DLD1 (cell line): ENCODE measurements at regions not wholly inside any gene's neighbourhood (a gene's known extent, or its start where the extent isn't known, plus 50 kb on each side); places are given as distances from the start of the nearest gene placed in this dataset.
"Not testable (repeated sequence)": the region's sequence is repeated elsewhere in the genome, so short reads cannot be mapped to it uniquely, and the experiment has no call there.

ENCODE experiments used
- in situ Hi-C: cut with HindIII; loops from 2 replicates; pipeline ENCODE4 v1.10.0; 2017; ENCODE audit warnings: low sequenced_read_pairs

DNA sequence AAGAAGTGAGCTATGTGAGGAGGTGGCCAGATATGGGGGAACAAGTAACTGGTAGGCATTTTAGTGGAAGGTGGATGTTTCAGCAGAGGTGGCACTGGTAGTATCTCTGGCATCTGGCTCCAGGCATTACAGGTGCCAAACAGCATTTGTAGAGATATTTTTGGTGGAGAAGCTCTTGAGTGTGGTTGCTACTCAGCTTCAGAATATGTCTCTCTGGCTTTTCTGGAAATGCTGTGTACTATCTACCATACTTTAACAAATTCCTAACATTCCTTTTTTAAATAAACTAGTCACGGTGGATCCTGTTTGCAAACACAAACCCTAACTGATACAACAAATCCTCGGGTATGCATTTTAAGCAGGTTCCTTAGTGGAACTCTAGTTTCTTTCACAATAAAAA is 128.0 kb downstream of the BARX2 start:
- in situ Hi-C loops: no loop called here

DNA sequence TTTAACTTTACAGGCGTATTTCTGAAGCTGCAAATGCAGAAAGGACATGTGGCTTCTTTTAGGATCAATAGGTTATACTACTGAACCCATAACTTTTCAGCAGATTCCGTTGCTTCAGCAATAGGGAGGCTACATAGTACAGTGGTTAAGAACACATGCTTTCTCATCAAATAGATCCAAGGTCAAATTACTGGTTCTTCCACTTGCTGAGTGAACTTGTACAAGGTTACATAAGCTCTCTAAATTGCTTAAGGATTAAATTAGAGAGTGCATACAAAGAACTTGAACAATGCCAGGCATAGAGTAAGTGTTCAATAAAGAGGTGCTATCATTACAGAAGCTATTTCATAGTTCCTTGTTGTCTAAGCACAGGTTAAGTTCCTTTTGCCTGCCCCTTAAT is 129.6 kb downstream of the BARX2 start:
- in situ Hi-C loops: no loop called here

DNA sequence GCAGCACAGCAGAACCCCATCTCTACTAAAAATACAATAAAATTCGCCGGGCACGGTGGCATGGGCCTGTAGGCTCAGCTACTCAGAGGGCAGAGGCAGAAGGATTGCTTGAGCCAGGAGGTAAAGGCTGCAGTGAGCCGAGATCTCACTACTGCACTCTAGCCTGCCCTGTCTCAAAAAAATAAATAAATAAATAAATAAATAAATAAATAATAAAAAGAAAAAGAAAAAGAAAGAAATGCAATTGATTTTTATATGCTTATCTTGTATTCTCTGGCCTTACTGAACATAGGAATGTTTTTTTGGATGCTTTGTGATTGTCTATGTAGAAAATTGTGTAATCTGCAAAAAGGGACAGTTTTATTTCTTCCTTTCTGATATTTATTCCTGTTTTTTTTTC is 132.5 kb downstream of the BARX2 start:
- in situ Hi-C loops: no loop called here

DNA sequence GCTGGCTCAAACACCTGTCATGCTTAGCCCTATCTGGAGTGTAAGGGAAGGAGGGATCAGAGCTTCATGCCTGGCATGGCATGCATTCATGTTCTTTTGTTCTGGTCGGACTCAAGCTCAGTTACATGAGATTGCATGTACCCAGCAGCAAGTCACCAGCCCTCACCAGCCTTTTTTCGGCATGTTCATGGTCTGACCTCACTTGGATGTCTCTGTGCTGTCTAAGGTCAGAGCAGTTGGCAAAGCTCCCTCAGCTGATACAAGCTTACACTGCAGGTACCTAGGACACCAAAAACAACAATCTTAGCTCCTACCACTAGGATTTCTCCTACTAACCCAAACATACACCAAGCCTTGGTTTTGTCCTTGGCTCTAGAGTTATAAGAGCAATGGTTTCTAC is 152.6 kb downstream of the BARX2 start:
- in situ Hi-C loops: loop anchor here (10.0 kb wide), 1 partner anchor 67 kb away; no protein-coding TSS in a partner anchor

DNA sequence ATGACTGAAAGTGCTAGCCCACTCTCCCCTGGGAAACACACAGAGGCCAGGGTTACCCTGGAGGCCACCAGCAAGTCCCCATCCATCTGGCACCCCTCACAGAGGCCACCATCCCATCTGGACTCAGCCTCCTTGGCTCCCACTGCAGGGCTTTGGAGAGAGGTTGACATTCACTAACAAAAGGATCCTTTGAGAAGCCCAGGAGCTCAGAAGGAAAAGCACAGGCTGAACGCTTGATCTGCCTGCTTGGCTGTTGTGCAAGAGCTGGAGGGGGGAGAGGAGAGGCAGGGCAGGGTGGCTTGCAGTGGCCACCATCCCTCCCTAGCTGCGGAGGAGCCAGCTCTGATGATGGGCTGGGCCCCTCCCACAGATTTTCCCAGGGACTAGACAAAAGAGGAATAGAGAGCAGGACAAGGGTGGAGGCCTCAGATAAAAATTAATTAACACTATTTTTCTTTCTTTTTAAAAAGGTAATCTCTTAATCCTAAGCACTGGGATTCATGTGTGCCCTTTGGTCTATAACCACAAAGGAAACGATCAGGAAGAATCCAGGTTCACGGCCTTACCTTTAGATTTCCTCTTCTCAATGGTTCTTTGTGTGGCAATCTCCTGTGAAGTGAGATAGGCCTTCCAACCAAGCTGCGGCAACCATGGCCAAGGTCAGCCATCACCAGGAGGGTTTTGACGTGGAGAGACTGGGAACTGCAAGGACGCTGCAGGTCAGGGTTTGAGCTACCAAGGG is 154.7 kb downstream of the BARX2 start:
- in situ Hi-C loops: no loop called here

DNA sequence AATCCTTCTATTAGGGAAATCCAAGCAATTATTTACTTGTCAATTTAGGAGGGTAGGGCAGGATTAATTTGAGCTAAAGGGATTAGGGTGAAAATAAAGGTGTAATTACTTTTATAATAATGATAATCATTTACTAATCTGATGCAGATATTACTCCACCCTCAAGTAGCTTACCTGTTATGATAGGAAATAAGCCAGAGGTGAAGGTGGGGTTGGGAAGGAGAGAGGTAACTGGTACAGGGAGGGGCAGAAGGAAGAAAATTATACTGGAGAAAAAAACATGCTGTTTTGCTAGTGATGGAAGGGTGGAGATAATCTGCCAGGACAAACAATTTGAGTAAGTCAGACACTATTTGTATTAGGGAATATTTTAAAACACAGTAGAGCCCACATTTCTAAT is 157.7 kb downstream of the BARX2 start:
- in situ Hi-C loops: no loop called here

DNA sequence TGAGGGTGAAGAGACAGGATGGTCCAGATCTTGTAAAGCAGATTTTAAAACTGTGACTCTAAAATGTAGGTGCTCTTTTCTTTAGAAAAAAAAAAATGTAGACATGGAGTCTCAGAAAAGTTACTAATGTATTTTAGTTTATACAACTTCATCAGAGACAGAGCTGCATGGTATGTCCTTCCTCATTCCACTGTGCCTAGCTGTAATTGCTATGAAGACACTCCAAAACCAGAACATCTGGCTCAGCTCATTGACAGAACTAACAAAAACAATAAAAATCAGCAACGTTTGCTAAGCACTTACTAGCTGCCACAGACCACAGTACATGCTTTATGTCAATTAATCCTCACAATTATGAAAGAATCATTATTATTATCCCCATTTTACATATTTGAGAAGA is 160.7 kb downstream of the BARX2 start:
- in situ Hi-C loops: no loop called here

DNA sequence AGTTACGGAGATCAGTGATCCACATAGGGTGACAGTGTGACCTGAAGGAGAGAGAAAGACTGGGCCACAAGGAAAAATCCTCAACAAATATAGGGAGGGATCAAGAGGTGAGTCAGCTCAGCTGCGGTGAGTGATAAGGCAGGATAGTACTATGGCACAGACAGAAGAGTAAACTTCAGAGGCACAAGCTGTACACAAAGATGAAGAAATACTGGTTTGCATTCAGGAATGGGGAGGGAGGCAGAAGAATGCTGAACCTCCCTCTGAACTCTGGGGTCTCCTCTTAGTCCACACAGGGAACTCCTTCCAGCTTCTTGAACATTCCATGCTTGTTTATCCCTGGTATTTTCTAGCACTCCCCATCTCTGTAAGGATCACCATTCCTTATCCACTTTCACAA is 162.7 kb downstream of the BARX2 start:
- in situ Hi-C loops: no loop called here

DNA sequence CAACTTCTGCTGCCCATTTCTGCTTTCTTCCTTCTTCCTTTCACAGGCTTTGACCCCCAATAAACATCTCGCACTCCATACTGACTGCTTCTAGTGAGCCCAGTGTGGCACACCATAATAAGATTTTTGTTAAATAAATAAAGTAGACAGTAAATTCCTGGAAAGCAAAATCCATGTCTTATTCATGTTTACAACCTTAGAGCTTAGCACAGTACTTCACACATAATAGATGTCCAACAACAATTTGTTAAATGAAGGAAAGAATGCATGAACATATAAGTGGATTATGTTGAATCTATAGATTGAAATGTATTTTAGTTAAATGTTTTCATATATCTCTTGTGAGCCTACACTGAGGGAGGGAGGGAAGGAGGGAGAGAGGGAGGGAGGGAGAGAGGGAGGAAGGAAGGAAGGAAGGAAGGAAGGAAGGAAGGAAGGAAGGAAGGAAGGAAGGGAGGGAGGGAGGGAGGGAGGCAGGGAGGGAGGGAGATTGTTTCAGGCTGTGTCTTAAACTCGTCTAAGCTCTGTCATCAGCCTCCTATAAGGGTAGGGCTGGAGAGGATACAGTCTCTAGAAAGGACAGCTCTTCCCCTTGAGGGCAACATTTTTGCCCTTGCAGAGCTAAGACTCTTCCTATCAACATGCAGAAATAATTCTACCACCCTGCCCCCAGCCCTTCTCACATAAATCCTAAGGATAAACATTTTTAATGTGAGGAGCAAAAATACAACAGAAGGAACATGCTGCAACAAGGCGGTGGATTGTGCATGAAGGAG is 168.1 kb downstream of the BARX2 start:
- in situ Hi-C loops: no loop called here

DNA sequence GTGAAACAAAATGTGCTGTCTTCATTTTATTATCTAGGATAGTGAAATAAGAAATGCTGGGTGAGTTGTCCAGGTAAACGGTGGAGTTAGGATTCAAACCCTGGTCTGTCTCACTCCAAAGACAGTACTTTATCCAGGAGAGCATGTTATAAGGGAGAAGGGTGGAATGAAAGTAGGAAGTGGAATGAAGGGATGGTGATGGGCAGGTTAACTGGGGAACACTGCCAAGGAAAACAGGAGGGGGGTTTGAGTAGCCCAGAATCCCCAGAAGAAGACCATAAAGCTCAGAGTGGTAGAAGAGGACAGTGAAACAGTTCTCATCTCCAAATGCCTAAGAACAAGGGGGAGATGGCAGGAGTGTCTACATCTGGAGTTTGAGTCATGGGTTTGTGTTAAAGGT is 169.0 kb downstream of the BARX2 start:
- in situ Hi-C loops: no loop called here

DNA sequence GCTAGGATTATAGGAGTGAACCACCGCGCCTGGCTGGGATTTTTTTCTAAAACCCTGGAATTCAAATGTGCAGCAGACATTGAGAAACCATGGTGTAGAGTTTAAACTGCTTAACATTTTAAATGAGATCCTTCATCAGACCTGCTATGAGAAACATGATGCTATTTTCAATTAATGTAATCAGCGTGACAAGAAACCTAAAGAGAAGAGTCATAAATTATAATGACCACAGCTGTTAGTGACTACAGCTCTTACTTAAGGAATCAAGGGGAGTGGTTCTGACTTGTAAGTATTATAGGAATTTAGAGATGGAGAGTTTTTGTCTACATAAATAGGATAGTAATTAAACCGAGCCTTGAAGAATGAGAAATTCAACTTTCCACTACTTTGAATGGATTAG is 170.6 kb downstream of the BARX2 start:
- in situ Hi-C loops: no loop called here

DNA sequence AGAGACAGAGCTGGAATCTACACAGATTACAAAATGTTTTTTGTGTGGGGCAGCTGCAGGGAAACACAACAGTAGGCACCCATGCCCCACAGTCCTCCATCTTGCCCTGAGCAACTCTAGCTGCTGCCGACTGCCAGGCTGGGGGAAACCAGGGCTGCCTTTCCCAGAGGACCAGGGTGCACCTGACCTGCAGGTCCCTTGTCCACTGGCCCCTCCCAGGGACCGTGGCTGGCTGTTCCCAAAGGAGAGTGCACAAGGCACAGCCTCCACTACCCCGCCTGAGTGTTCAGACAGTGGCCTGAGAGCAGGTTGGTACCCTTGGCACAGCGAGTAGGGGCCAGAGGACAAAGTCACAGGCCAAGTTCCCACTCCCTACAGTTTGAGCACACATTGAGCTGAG is 181.8 kb downstream of the BARX2 start:
- in situ Hi-C loops: loop anchor here (5.0 kb wide), 1 partner anchor 55 kb away; no protein-coding TSS in a partner anchor

DNA sequence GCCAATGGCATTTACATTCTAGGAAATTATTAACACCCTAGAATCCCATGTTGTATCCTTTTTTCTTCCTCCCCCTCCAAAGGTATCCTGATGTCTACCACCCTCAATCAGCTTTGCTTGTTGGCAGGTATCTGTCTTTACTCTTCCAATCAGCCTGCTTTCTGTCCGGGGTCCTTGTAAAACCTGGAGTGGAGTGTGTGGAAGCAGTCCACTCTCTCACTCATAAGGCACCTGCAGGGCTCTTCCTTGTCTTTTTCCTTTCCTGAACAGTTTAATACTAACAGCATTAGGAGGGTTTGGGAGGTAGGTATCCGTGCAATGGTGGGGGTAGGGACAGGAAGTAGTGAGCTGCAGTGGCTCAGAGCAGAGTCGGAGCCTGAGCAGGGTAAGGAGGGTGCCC is 193.4 kb downstream of the BARX2 start:
- in situ Hi-C loops: no loop called here

DNA sequence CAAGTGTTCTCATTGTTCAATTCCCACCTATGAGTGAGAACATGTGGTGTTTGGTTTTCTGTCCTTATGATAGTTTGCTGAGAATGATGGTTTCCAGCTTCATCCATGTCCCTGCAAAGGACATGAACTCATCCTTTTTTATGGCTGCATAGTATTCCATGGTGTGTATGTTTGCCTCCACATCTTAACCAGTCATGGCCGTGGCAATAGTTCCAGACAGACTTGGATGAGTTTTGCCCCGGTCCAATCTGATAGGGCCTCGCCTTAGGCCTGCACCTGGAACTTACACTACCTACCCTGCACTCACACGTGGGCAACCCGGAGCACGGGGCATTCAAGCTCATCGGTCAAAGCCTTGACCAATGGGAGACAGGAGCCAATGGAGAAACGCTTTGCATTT is 197.0 kb downstream of the BARX2 start:
- in situ Hi-C loops: not testable (repeated sequence)

DNA sequence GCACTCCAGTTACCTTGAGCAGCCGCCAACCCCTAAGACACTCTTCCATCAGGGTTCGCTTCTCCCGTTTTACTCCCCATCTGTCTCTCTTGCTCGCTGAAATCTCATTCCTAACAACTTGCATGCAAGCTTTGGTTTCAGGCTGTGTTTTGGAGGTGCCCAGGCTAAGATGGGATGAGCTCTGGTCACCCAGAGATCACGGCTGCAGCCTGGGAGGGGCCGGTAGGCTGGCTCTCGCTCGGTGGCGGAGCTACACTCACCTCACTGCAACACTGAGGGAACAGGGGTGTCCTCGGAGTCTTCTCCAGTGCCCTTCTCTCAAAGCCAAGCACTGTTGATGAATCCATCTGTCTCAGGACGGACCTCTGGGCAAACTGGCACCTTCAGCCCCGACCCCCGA is 197.5 kb downstream of the BARX2 start:
- in situ Hi-C loops: no loop called here

DNA sequence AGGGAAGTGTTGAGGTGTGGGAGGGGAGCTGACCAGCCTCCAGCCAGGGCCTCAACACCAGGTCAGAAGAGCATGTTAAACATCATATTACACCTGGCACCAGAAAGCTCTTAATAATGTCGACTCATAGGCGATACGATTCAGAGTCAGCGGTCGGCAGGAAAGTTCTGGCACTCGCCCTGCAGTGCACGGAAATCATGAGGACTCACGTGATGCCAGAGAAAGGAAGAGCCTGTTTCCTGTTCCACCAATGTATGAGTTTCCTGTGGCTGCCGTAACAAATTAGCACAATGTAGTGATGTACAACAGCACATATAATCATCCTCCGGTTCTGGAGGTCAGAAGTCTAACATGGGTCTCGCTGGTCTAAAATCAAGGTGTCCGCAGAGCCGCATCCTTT is 198.8 kb downstream of the BARX2 start:
- in situ Hi-C loops: no loop called here

DNA sequence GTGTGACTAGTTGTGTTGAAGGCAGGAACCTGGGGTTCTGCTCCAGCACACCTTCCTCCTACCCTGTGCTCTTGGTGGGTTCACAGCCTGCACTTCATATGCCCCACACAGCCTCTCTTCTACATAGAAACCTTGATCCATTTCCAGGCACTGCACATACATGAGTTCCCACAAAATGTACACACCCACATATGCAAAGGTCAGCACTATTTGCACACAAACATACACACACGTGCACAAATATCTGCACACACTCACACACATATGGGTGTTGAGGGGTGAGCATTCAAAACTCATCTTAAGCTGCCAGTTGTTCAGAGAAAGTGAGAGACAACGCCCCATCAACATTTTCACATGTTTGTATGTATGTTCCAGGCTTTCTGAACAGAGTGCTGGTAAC is 201.0 kb downstream of the BARX2 start:
- in situ Hi-C loops: no loop called here

DNA sequence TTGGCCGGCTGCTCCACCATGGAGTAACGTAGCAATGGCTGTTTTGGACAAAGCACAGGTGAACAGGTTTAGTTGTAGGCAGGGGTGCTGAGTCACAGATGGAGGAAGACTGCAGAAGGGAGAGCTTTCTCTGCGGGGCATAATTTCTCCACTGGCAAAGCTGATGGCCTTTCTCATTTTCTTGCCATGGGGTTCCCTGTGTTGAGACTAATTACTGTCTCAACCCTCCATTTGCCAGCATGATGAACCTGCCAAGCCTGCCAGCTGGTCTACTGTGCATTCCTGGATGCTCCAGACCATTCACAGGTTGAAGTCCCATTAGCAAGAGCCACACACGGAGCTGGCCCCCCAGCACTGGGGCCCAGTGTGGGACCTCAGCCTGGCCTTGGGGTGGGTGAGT is 202.4 kb downstream of the BARX2 start:
- in situ Hi-C loops: no loop called here

DNA sequence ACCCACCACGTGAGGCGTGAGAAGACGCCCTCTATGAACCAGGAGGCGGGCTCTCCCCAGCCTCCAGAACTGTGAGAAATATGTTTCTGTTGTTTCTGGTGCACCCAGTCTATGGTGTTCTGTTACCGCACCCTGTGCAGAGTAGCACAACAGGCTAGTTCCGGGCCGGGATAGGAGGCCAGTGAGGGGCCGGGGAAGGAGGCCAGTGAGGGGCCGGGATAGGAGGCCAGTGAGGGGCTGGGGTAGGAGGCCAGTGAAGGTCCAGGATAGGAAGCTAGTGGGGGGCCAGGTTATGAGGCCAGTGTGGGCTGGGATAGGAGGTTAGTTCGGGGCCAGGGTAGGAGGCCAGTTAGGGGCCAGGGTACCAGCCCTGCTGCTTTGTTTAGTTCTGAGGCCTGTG is 204.6 kb downstream of the BARX2 start:
- in situ Hi-C loops: no loop called here

DNA sequence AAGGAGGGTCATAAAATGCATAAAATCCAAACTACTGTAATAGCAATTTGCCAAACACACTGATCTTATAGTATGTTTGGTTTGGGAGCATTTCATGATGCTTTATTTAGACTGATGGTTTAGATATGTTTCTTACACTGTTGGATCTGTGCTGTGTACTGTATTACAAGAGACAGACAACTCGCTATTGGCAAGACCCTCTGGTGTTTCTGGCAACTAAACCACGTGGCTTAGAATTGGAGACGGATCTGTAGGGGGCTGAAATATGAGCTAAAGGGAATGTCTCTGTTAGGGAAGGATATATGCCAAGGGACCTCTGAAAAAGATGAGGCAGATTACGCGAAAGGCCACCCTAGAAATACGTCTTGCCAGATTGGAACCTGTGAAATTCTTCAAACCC is 208.7 kb downstream of the BARX2 start:
- in situ Hi-C loops: no loop called here

DNA sequence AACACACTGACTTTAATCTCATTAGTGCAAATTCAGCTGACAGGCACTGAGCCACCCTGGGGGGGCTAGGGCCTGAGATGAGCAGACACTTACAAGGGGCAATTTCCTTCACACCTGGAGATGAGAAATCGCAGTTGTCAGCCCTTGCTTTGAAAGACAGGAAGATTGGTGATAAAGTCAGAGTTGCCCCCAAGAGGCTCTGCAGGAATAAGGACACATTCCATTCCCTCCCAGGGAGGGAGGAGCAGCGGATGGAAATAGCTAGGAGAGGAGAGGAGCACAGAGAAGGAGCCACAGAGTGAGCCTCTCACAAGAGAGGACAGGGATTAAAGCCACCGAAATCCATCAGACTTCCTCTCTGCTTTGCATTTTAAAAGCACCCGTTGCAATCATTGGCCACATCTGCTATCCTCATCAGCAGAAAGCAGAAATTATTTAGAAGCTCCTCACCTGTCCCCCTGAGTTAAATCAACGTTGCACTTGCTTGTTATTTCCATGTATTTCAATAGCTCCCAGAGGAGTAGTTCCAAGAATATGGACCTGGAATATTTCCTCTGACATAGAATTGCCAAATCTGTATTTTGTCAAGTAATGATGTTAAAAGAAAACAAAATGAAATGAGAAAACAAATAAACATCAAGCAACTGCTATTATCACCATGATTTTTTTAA is 213.7 kb downstream of the BARX2 start:
- in situ Hi-C loops: no loop called here
